SK-N-MC (cell line): ENCODE measurements at regions not wholly inside any gene's neighbourhood (a gene's known extent, or its start where the extent isn't known, plus 50 kb on each side); places are given as distances from the start of the nearest gene placed in this dataset.

Source experiments
- EZH2 ChIP-seq: fragments of 200-600 bp; sonication (generic); IDR thresholded peaks from one replicate; pipeline ENCODE4 v1.6.1; 2017; ENCODE audit warnings: antibody characterized with exemption
- POLR2AphosphoS5 ChIP-seq: IDR thresholded peaks from 2 replicates; pipeline ENCODE4 v1.6.1; 2012; ENCODE audit warnings: mild to moderate bottlenecking, low read depth, low read length, borderline replicate concordance

- TF ChIP-seq EZH2 (no peak), POLR2AphosphoS5 (no peak)
Measured at GRCh38 chr2:200725596-200725995, 86.1 kb upstream of the BZW1 start.
